Body of pancreas (tissue), 4 donors: ENCODE measurements at regions not wholly inside any gene's neighbourhood (a gene's known extent, or its start where the extent isn't known, plus 50 kb on each side); places are given as distances from the start of the nearest gene placed in this dataset.
"Not testable (repeated sequence)": the region's sequence is repeated elsewhere in the genome, so short reads cannot be mapped to it uniquely, and the experiment has no call there.

Source experiments
- ATAC-seq: fragments of 150-250 bp; one replicate; pipeline ENCODE4 v1.9.1; 2016
- DNase-seq, 4 donors: peaks; one replicate each; pipeline ENCODE4 v3.0.0-alpha.2; 2019
- H3K27ac ChIP-seq, 4 donors: fragments of 200-600 bp; sonication (generic); 1 replicate in 3 of 4; 2 replicates in 1 of 4; pipeline versions ENCODE4 v1.5.1 to v1.6.1; 2016 to 2019; ENCODE audit warnings: mild to moderate bottlenecking in 1 of 4, mixed read lengths in 1 of 4, moderate library complexity in 1 of 4
- H3K27me3 ChIP-seq, 2 donors: fragments of 200-600 bp; sonication (generic); one replicate each; pipeline ENCODE4 v1.6.0; 2016; ENCODE audit warnings: mild to moderate bottlenecking in 1 of 2
- H3K36me3 ChIP-seq, 2 donors: fragments of 200-600 bp; sonication (generic); replicated peaks in 1 of 2; 2 replicates each; pipeline ENCODE4 v1.5.1; 2016; ENCODE audit warnings: low read depth in 2 of 2; ENCODE audit not compliant: insufficient read depth in 1 of 2
- H3K4me1 ChIP-seq: fragments of 200-600 bp; sonication (generic); one replicate; pipeline ENCODE4 v1.6.0; 2016
- H3K4me3 ChIP-seq, 2 donors: fragments of 200-600 bp; sonication (generic); 1 replicate in 1 of 2; 2 replicates in 1 of 2; pipeline ENCODE4 v1.5.1; 2016 to 2019
- H3K9me3 ChIP-seq, 3 donors: fragments of 200-600 bp; sonication (generic); 1 replicate in 2 of 3; 2 replicates in 1 of 3; pipeline ENCODE4 v1.5.1; 2016
- CTCF ChIP-seq, 7 experiments: fragments of 450-650 bp in 4 of 7; fragments of 200-600 bp in 3 of 7; sonication (generic) in 3 of 7; IDR thresholded peaks; one replicate each; pipeline ENCODE4 v1.5.1; 2016 to 2019; ENCODE audit warnings: antibody characterized with exemption in 7 of 7
- POLR2A ChIP-seq, 3 donors: fragments of 450-650 bp; IDR thresholded peaks; one replicate each; pipeline ENCODE4 v1.6.1; 2016; ENCODE audit warnings: antibody characterized with exemption in 3 of 3, mild to moderate bottlenecking in 2 of 3
- WGBS, 2 donors: methylation state at CpG; one replicate each; pipeline ENCODE4 v1.1.5; 2017; 5-methylcytosine and 5-hydroxymethylcytosine counted together
- intact Hi-C: fragments of 100-400 bp; cut with DNase I; formaldehyde crosslinking; loops from one replicate; pipeline ENCODE4 v1.15.1; 2023

- TF ChIP-seq CTCF (IDR thresholded peaks at IDR 0.05): no peak
- DNase-seq (no peak), ATAC-seq (no peak)
- Histone ChIP-seq H3K27ac (no peak overlapping the region), H3K4me1 (no peaks in the 10 kb centered on the region), H3K27me3 (no peaks in the 10 kb centered on the region), H3K36me3 (no peaks in the 10 kb centered on the region), H3K4me3 (no peak overlapping the region), H3K9me3 (no peaks in the 10 kb centered on the region)
- intact Hi-C loops: no loop called here
These were observed 59.8 kb upstream of the USP3 start for GRCh38 chr15:63444611-63445010.

DNA sequence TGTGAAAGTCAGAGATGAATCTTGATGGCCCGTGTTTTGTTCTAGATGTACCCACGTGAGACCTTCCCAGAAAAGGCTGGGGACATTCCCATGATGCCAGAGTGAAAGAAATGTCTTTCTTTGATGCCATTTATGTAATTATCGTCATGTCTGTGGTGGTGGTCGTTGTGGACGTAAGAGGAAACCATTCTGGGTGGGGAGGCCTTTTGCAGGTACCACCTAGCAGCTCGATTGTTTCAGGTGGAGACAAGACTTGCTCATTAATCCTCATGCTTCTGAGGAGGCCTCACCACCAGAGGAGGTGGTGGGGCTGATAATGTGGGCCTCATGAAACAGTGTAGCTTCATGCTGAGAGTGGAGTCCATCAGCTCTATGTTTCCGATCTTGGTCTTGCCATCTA is 58.1 kb upstream of the USP3 start:
- Histone ChIP-seq H3K27ac (no peak overlapping the region), H3K27me3 (no peaks in the 10 kb centered on the region), H3K9me3 (no peaks in the 10 kb centered on the region), H3K4me1 (no peaks in the 10 kb centered on the region), H3K36me3 (no peaks in the 10 kb centered on the region), H3K4me3 (no peak overlapping the region)
- TF ChIP-seq POLR2A (IDR thresholded peaks at IDR 0.05) (no peak), CTCF (IDR thresholded peaks at IDR 0.05) (no peak)
- DNase-seq (no peak), ATAC-seq (no peak)
- intact Hi-C loops: no loop called here
- 67 to 68% methylated on average over 6 to 7 of the region's 7 CpGs for WGBS, 2 donors

GRCh38 chr15:63447017-63447676 is 57.2 kb upstream of the USP3 start:
- DNase-seq (no peak), ATAC-seq (no peak)
- Histone ChIP-seq H3K36me3 (no peaks in the 10 kb centered on the region), H3K4me3 (no peak overlapping the region), H3K9me3 (no peaks in the 10 kb centered on the region), H3K27ac (no peak overlapping the region), H3K27me3 (no peaks in the 10 kb centered on the region), H3K4me1 (no peaks in the 10 kb centered on the region)
- intact Hi-C loops: no loop called here
- no peak for TF ChIP-seq POLR2A (IDR thresholded peaks at IDR 0.05)
- no peak for TF ChIP-seq CTCF (IDR thresholded peaks at IDR 0.05)
- WGBS, 2 donors: 84 to 88% methylated on average over 4 of the region's 4 CpGs

DNA sequence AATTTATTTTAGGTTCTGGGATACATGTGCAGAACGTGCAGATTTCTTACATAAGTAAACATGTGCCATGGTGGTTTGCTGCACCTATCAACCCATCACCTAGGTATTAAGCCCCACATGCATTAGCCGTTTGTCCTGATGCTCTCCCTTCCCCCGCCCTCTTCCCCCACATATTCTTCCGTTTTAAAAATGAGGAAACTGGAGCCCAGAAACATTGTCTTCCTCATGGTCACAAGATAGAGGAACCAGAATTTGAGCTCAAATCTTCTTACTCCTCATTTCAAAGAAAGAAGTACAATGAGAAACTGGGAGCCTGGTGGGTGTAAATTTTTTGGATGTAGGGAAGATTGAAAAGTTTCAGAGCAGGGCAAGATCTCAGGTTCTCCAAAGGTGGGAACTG is 56.1 kb upstream of the USP3 start:
- ATAC-seq: no peak
- no peaks in the 10 kb centered on the region for H3K9me3 ChIP-seq
- intact Hi-C loops: no loop called here
- no peaks in the 10 kb centered on the region for H3K4me1 ChIP-seq
- H3K27me3 ChIP-seq: no peaks in the 10 kb centered on the region
- TF ChIP-seq POLR2A (IDR thresholded peaks at IDR 0.05) (no peak), CTCF (IDR thresholded peaks at IDR 0.05) (no peak)
- H3K27ac ChIP-seq: peak overlapping the region in 1 of 4 donors; percentile 67
- WGBS, 2 donors: 55 to 82% methylated on average over 4 of the region's 4 CpGs
- no peak overlapping the region for H3K4me3 ChIP-seq
- no peaks in the 10 kb centered on the region for H3K36me3 ChIP-seq
- DNase-seq: peak in 1 of 4 donors; percentile 21

- ATAC-seq, intact Hi-C loops, H3K4me3 ChIP-seq, H3K9me3 ChIP-seq, H3K27me3 ChIP-seq, H3K36me3 ChIP-seq, H3K4me1 ChIP-seq: not testable (repeated sequence)
- DNase-seq: peak in 1 of 4 donors; percentile 39
- H3K27ac ChIP-seq: peak overlapping the region in 1 of 4 donors; percentile 67
- WGBS, 2 donors: 88 to 92% methylated on average over 11 of the region's 11 CpGs
These were observed 55.4 kb upstream of the USP3 start for GRCh38 chr15:63448872-63449555.
